ENCODE measurements at regions not wholly inside any gene's neighbourhood (a gene's known extent, or its start where the extent isn't known, plus 50 kb on each side); places are given as distances from the start of the nearest gene placed in this dataset.

DNA sequence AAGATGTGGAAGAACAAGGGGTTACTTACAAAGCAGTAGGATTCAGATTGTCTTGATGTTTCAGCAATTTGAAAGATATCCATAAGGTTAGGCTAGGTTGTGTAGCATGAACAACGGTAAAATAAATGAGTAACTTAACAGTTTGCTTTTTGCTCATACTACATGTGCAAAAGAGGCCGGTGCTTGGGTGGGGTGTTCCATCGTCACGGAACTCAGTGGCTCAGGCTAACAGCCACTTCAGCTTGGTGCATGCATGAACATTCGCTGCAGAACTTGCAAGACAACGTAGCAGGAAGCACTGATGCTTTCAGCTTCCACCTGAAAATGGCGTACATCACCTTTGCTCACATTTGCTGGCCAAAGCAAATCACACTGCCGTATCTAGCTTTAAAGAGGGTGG is 407.3 kb upstream of the CDH20 start:
- no peak overlapping the region for H3K27ac ChIP-seq (ENCODE audit: insufficient read depth, low read length)
- POLR2A ChIA-PET (ENCODE audit: unreplicated experiment) = no interaction called here
- H3K14ac ChIP-seq (replicated peaks; ENCODE audit: low read depth, low read length) = no peak overlapping the region
- CTCF ChIA-PET = no interaction called here
- no peak for ATAC-seq (ENCODE audit: low read depth)
- no peak overlapping the region for H2BK5ac ChIP-seq (ENCODE audit: low read depth, low read length, poor library complexity, severe bottlenecking)
- H4K91ac ChIP-seq (ENCODE audit: insufficient read depth, low read depth, low read length) = no peak overlapping the region
- no peak overlapping the region for H4K8ac ChIP-seq (ENCODE audit: low read depth in 2 of 2, low read length in 2 of 2)
- no peak overlapping the region for H2AK5ac ChIP-seq (ENCODE audit: low read depth, low read length)
- 87% methylated on average over 3 of the region's 8 CpGs; no CpG with 5 or more reads in 1 of the 2 experiments for WGBS, 2 experiments (ENCODE audit: extremely low coverage in 2 of 2, insufficient read length in 1 of 2)
- in situ Hi-C loops (cut with MboI; ENCODE audit: low sequenced_read_pairs) = no loop called here
- H2BK20ac ChIP-seq (ENCODE audit: low read depth, low read length) = no peak overlapping the region
- H4K5ac ChIP-seq (ENCODE audit: low read depth, low read length) = no peak overlapping the region
- BruUV-seq (replicated peaks) = no TSS peak
- no peak overlapping the region for H2BK120ac ChIP-seq (ENCODE audit: low read depth, low read length)
- no peaks in the 10 kb centered on the region for H3K9me1 ChIP-seq (ENCODE audit: insufficient read depth, low read length)
- no peak overlapping the region for H3K23ac ChIP-seq (ENCODE audit: low read depth, low read length)
- dilution Hi-C loops (cut with HindIII; ENCODE audit: low sequenced_read_pairs, unreplicated experiment) = no loop called here
- no peak overlapping the region for H3K4ac ChIP-seq (ENCODE audit: low read depth, low read length)
- H3K36me3 ChIP-seq (ENCODE audit: control insufficient read depth, insufficient read depth, low read length) = no peaks in the 10 kb centered on the region
- peaks cover 7% of the 10 kb centered on the region for H3K9me3 ChIP-seq (ENCODE audit: control insufficient read depth, insufficient read depth, low read length)
- no peak overlapping the region for H3K9ac ChIP-seq (ENCODE audit: low read depth, low read length)
- TF ChIP-seq ELK1 (IDR thresholded peaks at IDR 0.05; ENCODE audit: borderline replicate concordance, low read depth, low read length) (no peak), MAFK (IDR thresholded peaks at IDR 0.05; ENCODE audit: low read depth, low read length) (no peak), FOS (IDR thresholded peaks at IDR 0.05; ENCODE audit: low read depth, low read length) (no peak)
- TF ChIP-seq, protein P1, sequence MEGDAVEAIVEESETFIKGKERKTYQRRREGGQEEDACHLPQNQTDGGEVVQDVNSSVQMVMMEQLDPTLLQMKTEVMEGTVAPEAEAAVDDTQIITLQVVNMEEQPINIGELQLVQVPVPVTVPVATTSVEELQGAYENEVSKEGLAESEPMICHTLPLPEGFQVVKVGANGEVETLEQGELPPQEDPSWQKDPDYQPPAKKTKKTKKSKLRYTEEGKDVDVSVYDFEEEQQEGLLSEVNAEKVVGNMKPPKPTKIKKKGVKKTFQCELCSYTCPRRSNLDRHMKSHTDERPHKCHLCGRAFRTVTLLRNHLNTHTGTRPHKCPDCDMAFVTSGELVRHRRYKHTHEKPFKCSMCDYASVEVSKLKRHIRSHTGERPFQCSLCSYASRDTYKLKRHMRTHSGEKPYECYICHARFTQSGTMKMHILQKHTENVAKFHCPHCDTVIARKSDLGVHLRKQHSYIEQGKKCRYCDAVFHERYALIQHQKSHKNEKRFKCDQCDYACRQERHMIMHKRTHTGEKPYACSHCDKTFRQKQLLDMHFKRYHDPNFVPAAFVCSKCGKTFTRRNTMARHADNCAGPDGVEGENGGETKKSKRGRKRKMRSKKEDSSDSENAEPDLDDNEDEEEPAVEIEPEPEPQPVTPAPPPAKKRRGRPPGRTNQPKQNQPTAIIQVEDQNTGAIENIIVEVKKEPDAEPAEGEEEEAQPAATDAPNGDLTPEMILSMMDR (conservative IDR thresholded peaks at IDR 0.05; ENCODE audit: low read depth, low read length) = no peak
- H2AFZ ChIP-seq (replicated peaks; ENCODE audit: low read length, poor library complexity) = no peak overlapping the region
- H3K56ac ChIP-seq (ENCODE audit: extremely low read depth, insufficient read depth, low read length) = no peak overlapping the region
- no peaks in the 10 kb centered on the region for H4K20me1 ChIP-seq (ENCODE audit: insufficient read depth, low read length)
- no peaks in the 10 kb centered on the region for H3K27me3 ChIP-seq (ENCODE audit: control insufficient read depth, insufficient read depth, low read length)
- H2AK9ac ChIP-seq (replicated peaks; ENCODE audit: low read depth, low read length, poor library complexity) = no peak overlapping the region
- H2BK15ac ChIP-seq (ENCODE audit: low read depth, low read length) = no peak overlapping the region
- no peaks in the 10 kb centered on the region for H3K4me1 ChIP-seq (ENCODE audit: control insufficient read depth, insufficient read depth, low read length)
- no peak overlapping the region for H3K18ac ChIP-seq (ENCODE audit: low read depth, low read length)
- DNase-seq = no peak
- H3K4me2 ChIP-seq (ENCODE audit: low read depth, low read length) = no peak overlapping the region
- H3K79me1 ChIP-seq (ENCODE audit: low read depth in 1 of 2, low read length in 2 of 2) = no peaks in the 10 kb centered on the region
- intact Hi-C loops (cut with micrococcal nuclease) = no loop called here
- H3K4me3 ChIP-seq (ENCODE audit: insufficient read depth, low read depth, low read length) = no peak overlapping the region

Data from IMR-90 (cell line).